Endodermal cell (in vitro differentiated cells): ENCODE measurements at regions not wholly inside any gene's neighbourhood (a gene's known extent, or its start where the extent isn't known, plus 50 kb on each side); places are given as distances from the start of the nearest gene placed in this dataset.

ENCODE experiments used
- DNase-seq: peaks from one replicate; pipeline ENCODE4 v3.0.0-alpha.2; 2017
- H3K27ac ChIP-seq: 2 replicates; pipeline ENCODE4 v1.5.1; 2013; ENCODE audit warnings: mild to moderate bottlenecking, low read depth, low read length, moderate library complexity
- H3K27me3 ChIP-seq: 2 replicates; pipeline ENCODE4 v1.6.1; 2013; ENCODE audit warnings: mild to moderate bottlenecking, low read length, moderate library complexity; ENCODE audit not compliant: insufficient read depth, control insufficient read depth, poor library complexity, severe bottlenecking
- H3K36me3 ChIP-seq: 2 replicates; pipeline ENCODE4 v1.7.0; 2013; ENCODE audit warnings: mild to moderate bottlenecking, low read length, moderate library complexity; ENCODE audit not compliant: control insufficient read depth, insufficient read depth
- H3K4me1 ChIP-seq: one replicate; pipeline ENCODE4 v1.7.0; 2013; ENCODE audit warnings: low read length; ENCODE audit not compliant: control insufficient read depth, insufficient read depth
- H3K4me3 ChIP-seq: 2 replicates; pipeline ENCODE4 v1.5.1; 2013; ENCODE audit warnings: mild to moderate bottlenecking, low read length, moderate library complexity
- H3K9ac ChIP-seq: 2 replicates; pipeline ENCODE4 v1.6.1; 2013; ENCODE audit warnings: mild to moderate bottlenecking, low read length, moderate library complexity; ENCODE audit not compliant: poor library complexity, severe bottlenecking; ENCODE audit errors: extremely low read depth
- H3K9me3 ChIP-seq: 2 replicates; pipeline ENCODE4 v1.6.1; 2013; ENCODE audit warnings: mild to moderate bottlenecking, low read length, moderate library complexity; ENCODE audit not compliant: control insufficient read depth
- H3K27ac Mint-ChIP-seq: 2 replicates; pipeline ENCODE4 v1.8.0; 2020; ENCODE audit warnings: mixed read lengths
- H3K27me3 Mint-ChIP-seq: 2 replicates; pipeline ENCODE4 v1.8.0; 2021; ENCODE audit warnings: mild to moderate bottlenecking, mixed read lengths; ENCODE audit not compliant: insufficient read depth
- H3K36me3 Mint-ChIP-seq: 2 replicates; pipeline ENCODE4 v1.8.0; 2020; ENCODE audit warnings: low read depth, mixed read lengths
- H3K4me1 Mint-ChIP-seq: 2 replicates; pipeline ENCODE4 v1.8.0; 2020; ENCODE audit warnings: mixed read lengths
- H3K4me3 Mint-ChIP-seq: 2 replicates; pipeline ENCODE4 v1.8.0; 2020; ENCODE audit warnings: mild to moderate bottlenecking, moderate library complexity, mixed read lengths
- H3K9me3 Mint-ChIP-seq: 2 replicates; pipeline ENCODE4 v1.8.0; 2020; ENCODE audit warnings: mild to moderate bottlenecking, mixed read lengths
- CTCF ChIP-seq: fragments of 200-600 bp; sonication (generic); conservative IDR thresholded peaks from 2 replicates; pipeline ENCODE4 v1.5.0; 2021; ENCODE audit warnings: antibody characterized with exemption, mild to moderate bottlenecking
- WGBS, 2 experiments: methylation state at CpG; one replicate each; pipeline versions ENCODE4 v1.1.5 to v1.1.7; 2013; ENCODE audit warnings: missing lambda C conversion rate in 2 of 2, mixed read lengths in 1 of 2; ENCODE audit not compliant: insufficient coverage in 1 of 2, insufficient read length in 1 of 2; 5-methylcytosine and 5-hydroxymethylcytosine counted together

DNA sequence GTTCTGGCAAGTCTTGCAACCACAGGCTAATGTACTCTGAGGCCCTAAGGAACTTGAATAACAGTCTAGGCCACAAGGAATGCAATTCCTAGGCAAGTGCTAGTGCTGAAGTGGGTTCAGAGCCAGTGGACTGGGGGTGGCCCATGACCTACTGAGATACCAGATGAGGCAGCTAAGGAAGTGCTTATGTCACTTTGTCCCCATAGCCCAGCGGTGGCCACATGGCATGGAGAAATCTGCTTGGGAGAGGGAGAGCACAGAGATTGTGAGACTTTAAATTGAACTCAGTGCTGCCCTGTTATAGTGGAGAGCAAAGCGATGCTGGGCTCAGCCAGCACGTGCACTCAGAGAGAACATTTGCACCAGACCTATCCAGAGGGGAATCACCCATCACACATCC is 629.5 kb downstream of the JRKL start:
- H3K9me3 ChIP-seq = peaks cover 16% of the 10 kb centered on the region
- DNase-seq = no peak
- H3K27ac Mint-ChIP-seq = peak overlapping the region; percentile 45
- TF ChIP-seq CTCF = no peak
- H3K36me3 ChIP-seq = no peaks in the 10 kb centered on the region
- H3K4me3 ChIP-seq = no peak overlapping the region
- no peaks in the 10 kb centered on the region for H3K4me1 Mint-ChIP-seq
- no peaks in the 10 kb centered on the region for H3K27me3 Mint-ChIP-seq
- H3K4me1 ChIP-seq = no peaks in the 10 kb centered on the region
- H3K27ac ChIP-seq = no peak overlapping the region
- H3K4me3 Mint-ChIP-seq = no peak overlapping the region
- H3K36me3 Mint-ChIP-seq = no peaks in the 10 kb centered on the region
- WGBS, 2 experiments = 96% methylated on average over 3 of the region's 3 CpGs; no CpG with 5 or more reads in 1 of the 2 experiments
- H3K9ac ChIP-seq = no peak overlapping the region
- no peaks in the 10 kb centered on the region for H3K27me3 ChIP-seq
- peaks cover 8% of the 10 kb centered on the region for H3K9me3 Mint-ChIP-seq

DNA sequence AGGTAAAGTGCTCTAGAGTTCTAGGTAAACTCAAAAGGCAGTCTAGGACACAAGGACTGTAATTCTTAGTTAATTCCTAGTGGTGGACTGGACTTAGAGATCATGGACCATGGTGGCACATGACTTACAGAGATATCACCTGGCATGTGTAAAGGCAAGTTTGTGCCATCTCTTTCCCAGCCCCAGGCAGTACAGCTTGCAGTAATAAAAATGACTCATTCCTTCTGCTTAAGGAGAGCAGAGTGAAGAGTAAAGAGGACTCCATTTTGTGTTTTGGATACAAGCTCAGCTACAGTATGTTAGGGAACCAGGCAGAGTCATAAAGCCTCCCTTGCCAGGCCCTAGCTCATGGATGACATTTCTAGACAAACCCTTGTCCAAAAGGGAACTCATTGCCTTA is 629.9 kb downstream of the JRKL start:
- Mint-ChIP-seq H3K27me3 (no peaks in the 10 kb centered on the region), H3K27ac (no peak overlapping the region), H3K9me3 (peaks cover 8% of the 10 kb centered on the region), H3K4me3 (no peak overlapping the region), H3K36me3 (no peaks in the 10 kb centered on the region), H3K4me1 (no peaks in the 10 kb centered on the region)
- no peak for DNase-seq
- H3K4me3 ChIP-seq = no peak overlapping the region
- no peak overlapping the region for H3K27ac ChIP-seq
- H3K27me3 ChIP-seq = no peaks in the 10 kb centered on the region
- no peaks in the 10 kb centered on the region for H3K36me3 ChIP-seq
- H3K9ac ChIP-seq = no peak overlapping the region
- peaks cover 19% of the 10 kb centered on the region for H3K9me3 ChIP-seq
- TF ChIP-seq CTCF = no peak
- H3K4me1 ChIP-seq = no peaks in the 10 kb centered on the region

- Histone ChIP-seq H3K9me3 (peaks cover 18% of the 10 kb centered on the region), H3K36me3 (no peaks in the 10 kb centered on the region), H3K9ac (no peak overlapping the region), H3K27ac (no peak overlapping the region), H3K4me3 (no peak overlapping the region), H3K27me3 (no peaks in the 10 kb centered on the region), H3K4me1 (no peaks in the 10 kb centered on the region)
- Mint-ChIP-seq H3K4me3 (no peak overlapping the region), H3K27ac (no peak overlapping the region), H3K9me3 (peaks cover 15% of the 10 kb centered on the region), H3K27me3 (no peaks in the 10 kb centered on the region), H3K4me1 (no peaks in the 10 kb centered on the region), H3K36me3 (peaks cover 2% of the 10 kb centered on the region)
- DNase-seq = no peak
- TF ChIP-seq CTCF = no peak
- WGBS, 2 experiments = 60 to 93% methylated on average over 1 to 2 of the region's 2 CpGs
These were observed 633.1 kb downstream of the JRKL start for GRCh38 chr11:97022955-97023354.
